IPS-15b (cell line): ENCODE measurements at regions not wholly inside any gene's neighbourhood (a gene's known extent, or its start where the extent isn't known, plus 50 kb on each side); places are given as distances from the start of the nearest gene placed in this dataset.
A peak's percentile ranks its signal among the peaks of the same experiment; 100 is the strongest.
"Not testable (repeated sequence)": the region's sequence is repeated elsewhere in the genome, so short reads cannot be mapped to it uniquely, and the experiment has no call there.

Experiments
- H3K27me3 ChIP-seq: one replicate; pipeline ENCODE4 v1.6.1; 2013; ENCODE audit warnings: low read length; ENCODE audit not compliant: control insufficient read depth, insufficient read depth
- H3K36me3 ChIP-seq: one replicate; pipeline ENCODE4 v1.6.1; 2013; ENCODE audit warnings: low read length; ENCODE audit not compliant: control insufficient read depth, insufficient read depth
- H3K4me1 ChIP-seq: one replicate; pipeline ENCODE4 v1.6.1; 2013; ENCODE audit warnings: mild to moderate bottlenecking, low read length; ENCODE audit not compliant: control insufficient read depth, insufficient read depth
- H3K4me3 ChIP-seq: one replicate; pipeline ENCODE4 v1.5.1; 2013; ENCODE audit warnings: low read depth, low read length
- H3K9ac ChIP-seq: one replicate; pipeline ENCODE4 v1.6.1; 2013; ENCODE audit warnings: low read depth, mild to moderate bottlenecking, low read length
- H3K9me3 ChIP-seq: one replicate; pipeline ENCODE4 v1.6.1; 2013; ENCODE audit warnings: mild to moderate bottlenecking, low read length; ENCODE audit not compliant: control insufficient read depth, insufficient read depth

DNA sequence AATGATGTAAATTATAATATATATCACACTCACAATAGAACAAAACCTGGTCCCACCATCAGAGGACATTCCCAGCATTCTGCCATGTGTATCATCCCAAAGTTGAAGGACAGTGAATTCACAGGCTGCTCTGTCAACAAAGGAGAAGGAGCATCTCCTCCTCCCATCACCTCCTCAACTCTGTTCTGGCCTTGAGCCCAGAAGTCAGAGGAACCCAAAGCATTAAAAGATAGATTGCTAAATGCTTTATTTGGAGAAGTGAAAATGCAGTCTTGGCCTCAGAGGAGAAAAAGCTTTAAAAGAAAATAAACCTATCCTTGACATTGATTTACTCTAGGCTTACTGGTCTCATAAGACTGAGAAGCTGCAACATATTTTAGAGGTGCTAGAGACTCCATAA is 268.8 kb upstream of the RASGEF1B start:
- H3K4me3 ChIP-seq: no peak overlapping the region
- H3K9ac ChIP-seq: no peak overlapping the region
- no peaks in the 10 kb centered on the region for H3K27me3 ChIP-seq
- no peaks in the 10 kb centered on the region for H3K9me3 ChIP-seq
- peaks cover 3% of the 10 kb centered on the region for H3K4me1 ChIP-seq
- no peaks in the 10 kb centered on the region for H3K36me3 ChIP-seq

DNA sequence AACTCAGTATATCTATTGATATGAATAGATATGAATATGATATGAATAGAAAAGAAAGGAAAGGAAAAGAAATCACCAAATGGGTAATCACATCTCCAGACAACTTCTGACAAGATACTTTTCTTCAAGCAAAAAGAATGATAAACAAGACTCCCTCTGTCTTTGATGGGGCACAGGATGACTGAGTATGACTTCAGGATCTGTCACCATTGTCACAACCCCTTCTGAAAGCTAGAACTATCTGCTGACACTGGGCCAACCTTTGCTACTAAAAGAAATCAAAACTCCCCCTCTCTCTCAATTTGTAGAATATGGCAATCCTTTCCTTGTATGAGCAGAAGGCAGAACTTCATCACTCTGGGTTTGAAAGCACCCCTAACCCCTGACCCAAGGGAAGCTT is 267.2 kb upstream of the RASGEF1B start:
- H3K4me3 ChIP-seq: no peak overlapping the region
- no peaks in the 10 kb centered on the region for H3K36me3 ChIP-seq
- no peaks in the 10 kb centered on the region for H3K27me3 ChIP-seq
- peaks cover 3% of the 10 kb centered on the region for H3K4me1 ChIP-seq
- no peaks in the 10 kb centered on the region for H3K9me3 ChIP-seq
- H3K9ac ChIP-seq: no peak overlapping the region

DNA sequence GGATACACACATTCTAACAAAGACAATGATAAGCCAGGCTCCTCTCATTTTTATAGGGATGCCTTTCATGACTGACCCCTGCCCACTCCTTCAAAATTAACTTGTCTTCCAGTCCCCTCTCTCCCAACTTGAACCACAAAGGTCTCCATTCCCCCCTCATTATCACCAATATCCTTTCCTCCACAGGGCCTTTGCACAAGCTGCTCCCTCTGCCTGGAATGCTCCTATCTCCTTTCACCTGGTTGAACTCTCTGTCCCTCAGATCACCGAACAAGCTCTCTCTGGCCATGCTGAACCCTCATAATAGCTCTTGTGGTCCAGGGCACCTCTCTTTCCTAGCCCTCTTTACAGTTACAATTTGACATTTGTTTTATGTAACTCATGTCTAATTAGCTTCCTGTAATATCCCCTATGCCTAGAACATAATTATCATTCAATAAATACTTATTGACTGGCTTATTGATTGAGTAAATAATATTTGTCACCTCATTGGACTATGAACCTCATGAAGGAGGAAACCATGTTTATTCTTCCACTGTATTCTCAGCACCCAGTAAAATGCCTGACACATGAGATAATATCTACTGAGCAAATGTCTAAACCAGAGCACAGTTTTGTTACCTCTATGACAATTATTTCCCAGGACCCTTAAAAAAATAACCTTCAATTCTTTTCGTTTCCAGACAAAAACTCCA is 266.3 kb upstream of the RASGEF1B start:
- Histone ChIP-seq H3K27me3 (no peaks in the 10 kb centered on the region), H3K9ac (no peak overlapping the region), H3K4me1 (peaks cover 3% of the 10 kb centered on the region), H3K9me3 (no peaks in the 10 kb centered on the region), H3K36me3 (no peaks in the 10 kb centered on the region), H3K4me3 (no peak overlapping the region)

DNA sequence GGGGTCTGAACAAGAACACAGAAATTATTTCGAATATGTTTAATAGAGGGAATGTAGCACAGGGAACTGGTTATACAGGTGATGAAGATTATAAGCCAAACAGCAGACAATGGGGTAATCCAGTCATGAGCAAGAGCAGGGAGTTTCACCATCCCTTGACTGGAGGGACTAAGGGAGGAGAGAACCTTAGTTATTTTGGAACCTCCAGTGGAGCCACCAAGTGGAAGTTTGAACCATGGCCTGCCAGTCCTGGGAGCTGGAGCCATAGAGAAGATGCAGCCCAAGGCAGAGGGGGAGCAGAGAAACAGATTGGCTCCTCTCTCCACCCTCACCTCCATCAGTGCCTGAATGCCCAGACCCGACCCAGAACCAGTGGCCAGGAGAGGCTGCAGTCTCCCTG is 264.6 kb upstream of the RASGEF1B start:
- Histone ChIP-seq H3K9ac (no peak overlapping the region), H3K4me1 (no peaks in the 10 kb centered on the region), H3K27me3 (no peaks in the 10 kb centered on the region)

DNA sequence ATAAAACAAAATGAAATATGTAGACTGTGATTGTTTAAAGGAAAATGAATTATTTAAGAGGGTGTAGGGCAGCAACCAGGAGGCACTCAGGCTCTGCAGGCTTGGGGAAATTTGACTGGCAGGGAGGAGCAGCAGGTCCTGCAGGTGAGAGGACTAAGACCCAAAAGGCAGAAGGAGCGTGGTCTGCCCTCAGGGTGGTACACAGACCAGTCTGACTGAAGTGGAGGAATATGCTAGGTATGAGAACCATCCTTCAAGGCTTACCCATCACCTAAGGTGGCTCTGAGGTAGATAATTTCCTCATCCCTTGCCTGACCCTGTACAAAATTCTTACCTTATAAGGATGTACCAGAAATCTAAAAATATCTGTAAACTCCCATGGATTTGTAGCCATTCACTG is 261.3 kb upstream of the RASGEF1B start:
- Histone ChIP-seq H3K9ac (no peak overlapping the region), H3K36me3 (no peaks in the 10 kb centered on the region), H3K4me3 (no peak overlapping the region), H3K4me1 (no peaks in the 10 kb centered on the region), H3K27me3 (no peaks in the 10 kb centered on the region), H3K9me3 (no peaks in the 10 kb centered on the region)

More for the DNA sequence above, 264.6 kb upstream of the RASGEF1B start:
- Histone ChIP-seq H3K9me3 (no peaks in the 10 kb centered on the region), H3K36me3 (no peaks in the 10 kb centered on the region), H3K4me3 (no peak overlapping the region)

DNA sequence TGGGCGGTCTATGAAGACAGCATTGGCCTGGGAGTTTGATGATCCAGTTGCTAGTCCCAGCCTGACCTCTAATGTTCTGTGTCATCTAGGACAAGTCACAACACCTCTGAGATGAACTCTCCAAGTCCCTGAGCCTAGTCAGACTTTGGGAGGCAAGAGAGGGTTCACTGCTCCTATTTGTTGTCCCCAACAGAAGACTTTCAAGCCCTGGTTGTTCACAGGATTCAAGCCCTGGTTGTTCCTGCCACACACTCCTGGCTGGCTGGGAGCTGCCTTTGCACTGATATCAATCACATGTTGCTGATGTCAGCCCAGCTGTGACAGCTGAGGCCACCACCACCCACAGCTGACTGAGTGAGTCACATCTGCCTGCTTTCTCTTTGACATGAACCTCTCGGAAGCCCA is 253.2 kb upstream of the RASGEF1B start:
- no peak overlapping the region for H3K9ac ChIP-seq
- no peaks in the 10 kb centered on the region for H3K9me3 ChIP-seq

DNA sequence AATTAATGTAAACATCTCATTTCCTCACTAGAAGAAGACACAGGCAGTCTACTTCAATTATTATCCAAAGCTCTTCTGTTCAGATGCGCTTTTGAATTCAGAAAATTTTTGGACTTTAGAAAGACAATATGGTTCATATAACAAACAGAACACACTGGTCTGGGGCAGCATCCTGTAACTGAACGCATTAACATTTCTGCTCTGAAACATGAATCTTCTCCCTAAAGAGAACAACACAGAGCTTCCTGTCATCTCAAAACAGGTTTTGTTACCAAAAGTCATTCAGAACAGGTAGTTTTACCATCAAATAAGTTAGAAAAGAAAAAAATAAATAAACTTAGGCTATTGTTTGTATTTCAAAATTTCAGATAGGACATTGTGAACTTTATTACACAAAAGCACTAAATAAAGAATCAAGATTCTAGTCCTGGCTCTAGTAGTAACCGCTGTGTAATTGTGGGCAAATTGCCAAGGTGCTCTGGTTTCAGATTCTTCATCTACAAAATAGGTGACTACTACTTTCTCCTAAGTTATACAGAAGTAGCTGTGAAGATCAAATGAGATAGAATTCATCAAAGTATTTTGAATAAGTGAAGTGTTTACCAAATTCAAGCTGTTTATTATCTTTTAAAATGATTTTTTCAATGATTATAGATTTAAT is 252.3 kb upstream of the RASGEF1B start:
- H3K4me3 ChIP-seq: no peak overlapping the region
- no peaks in the 10 kb centered on the region for H3K4me1 ChIP-seq
- H3K36me3 ChIP-seq: no peaks in the 10 kb centered on the region
- H3K27me3 ChIP-seq: no peaks in the 10 kb centered on the region
- no peak overlapping the region for H3K9ac ChIP-seq
- H3K9me3 ChIP-seq: no peaks in the 10 kb centered on the region

More for the DNA sequence above, 253.2 kb upstream of the RASGEF1B start:
- Histone ChIP-seq H3K27me3 (no peaks in the 10 kb centered on the region), H3K36me3 (no peaks in the 10 kb centered on the region), H3K4me3 (no peak overlapping the region), H3K4me1 (no peaks in the 10 kb centered on the region)

DNA sequence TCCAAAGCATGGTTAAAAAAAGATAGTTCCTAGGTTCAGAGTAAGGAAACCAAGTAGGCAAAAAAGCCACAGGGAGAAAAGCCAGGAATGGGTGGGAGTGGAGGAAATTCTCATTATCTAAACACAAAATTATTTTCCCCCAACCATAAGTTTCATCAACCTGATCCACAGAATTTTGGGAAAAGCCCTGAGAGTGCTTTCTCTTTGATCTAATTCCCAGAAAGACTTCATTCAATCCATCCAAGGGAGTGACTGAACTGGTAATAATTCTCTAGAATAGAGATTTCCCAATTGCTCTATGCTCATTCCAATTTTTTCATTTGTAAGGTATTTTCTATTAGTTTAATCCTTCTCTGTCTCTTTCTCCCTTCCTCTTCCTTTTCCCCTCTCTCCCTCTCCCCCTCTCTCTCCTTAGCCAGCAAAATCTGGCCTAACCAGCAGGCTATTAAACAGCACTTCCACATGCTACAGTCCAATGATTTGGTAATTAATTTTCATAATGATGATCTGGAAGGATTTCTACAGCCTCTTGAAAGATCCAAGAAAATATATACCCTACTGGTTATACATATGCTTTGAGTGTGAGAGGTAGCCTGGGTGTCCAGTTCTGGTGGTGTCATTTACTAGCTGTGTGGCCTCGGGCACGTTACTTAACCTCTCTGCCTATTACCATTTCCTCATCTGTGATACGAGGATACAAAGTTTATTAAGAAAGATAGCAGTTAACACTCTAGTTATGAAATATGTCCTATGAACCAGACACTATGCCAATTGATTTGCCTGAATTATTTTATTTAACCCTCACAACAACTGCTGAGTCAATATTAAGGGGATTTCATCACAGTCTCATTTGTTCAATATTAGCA is 251.5 kb upstream of the RASGEF1B start:
- Histone ChIP-seq H3K36me3 (no peaks in the 10 kb centered on the region), H3K9me3 (no peaks in the 10 kb centered on the region), H3K4me1 (no peaks in the 10 kb centered on the region), H3K4me3 (no peak overlapping the region), H3K27me3 (no peaks in the 10 kb centered on the region), H3K9ac (peak overlapping the region; percentile 39)

DNA sequence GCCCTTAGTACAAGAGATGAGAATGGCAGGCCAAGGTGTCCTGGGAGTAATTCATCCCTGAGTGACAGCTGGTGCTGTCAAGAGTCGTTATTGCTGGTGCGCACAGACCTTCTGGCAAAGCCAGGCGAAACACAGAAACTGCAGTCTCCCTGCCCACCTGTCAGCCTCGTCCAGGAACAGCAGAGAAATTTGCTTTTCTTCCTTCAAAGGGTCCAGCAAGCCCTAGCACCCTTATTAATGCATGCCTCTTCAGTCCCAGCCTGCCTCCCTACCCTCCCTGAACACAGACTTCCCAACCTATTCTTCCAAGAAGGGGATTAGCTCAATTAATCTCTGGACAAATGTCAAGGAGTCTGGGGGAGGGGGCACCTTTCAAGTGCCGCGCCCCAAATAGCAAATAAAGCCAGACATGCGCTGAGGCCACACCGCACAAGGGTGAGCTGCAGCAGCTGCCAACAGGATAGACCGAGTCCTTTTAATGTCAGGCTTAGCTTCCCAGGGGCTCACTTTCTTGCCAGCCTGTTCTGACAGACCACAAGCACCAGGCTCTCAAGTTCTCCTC is 250.7 kb upstream of the RASGEF1B start:
- Histone ChIP-seq H3K4me3 (no peak overlapping the region), H3K27me3 (no peaks in the 10 kb centered on the region), H3K9ac (peak overlapping the region; percentile 39), H3K4me1 (no peaks in the 10 kb centered on the region), H3K9me3 (no peaks in the 10 kb centered on the region), H3K36me3 (no peaks in the 10 kb centered on the region)

DNA sequence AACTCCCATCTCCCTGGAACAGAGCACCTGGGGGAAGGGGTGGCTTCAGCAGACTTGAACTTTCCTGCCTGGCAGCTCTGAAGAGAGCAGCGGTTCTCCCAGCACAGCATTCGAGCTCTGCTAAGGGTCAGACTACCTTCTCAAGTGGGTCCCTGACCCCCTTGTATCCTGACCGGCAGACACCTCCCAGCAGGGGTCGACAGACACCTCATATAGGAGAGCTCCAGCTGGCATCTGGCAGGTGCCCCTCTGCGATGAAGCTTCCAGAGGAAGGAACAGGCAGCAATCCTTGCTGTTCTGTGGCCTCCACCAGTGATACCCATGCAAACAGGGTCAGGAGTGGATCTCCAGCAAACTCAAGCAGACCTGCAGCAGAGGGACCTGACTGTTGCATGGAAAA is 244.1 kb upstream of the RASGEF1B start:
- Histone ChIP-seq H3K36me3 (no peaks in the 10 kb centered on the region), H3K27me3 (no peaks in the 10 kb centered on the region), H3K9ac (no peak overlapping the region), H3K4me1 (no peaks in the 10 kb centered on the region), H3K9me3 (no peaks in the 10 kb centered on the region), H3K4me3 (peak overlapping the region; percentile 30)

DNA sequence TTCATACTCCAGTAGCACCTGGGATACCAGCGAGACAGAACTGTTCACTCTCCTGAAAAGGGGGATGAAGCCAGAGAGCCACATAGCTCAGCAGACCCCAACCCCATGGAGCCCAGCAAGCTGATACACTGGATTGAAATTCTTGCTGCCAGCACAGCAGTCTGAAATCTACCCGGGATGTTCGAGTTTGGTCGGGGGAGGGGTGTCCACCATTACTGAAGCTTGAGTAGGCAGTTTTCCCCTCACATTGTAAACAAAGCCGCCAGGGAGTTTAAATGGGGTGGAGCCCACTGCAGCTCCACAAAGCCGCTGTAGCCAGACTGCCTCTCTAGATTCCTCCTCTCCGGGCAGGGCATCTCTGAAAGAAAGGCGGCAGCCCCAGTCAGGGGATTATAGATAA is 243.7 kb upstream of the RASGEF1B start:
- not testable (repeated sequence) for H3K9me3 ChIP-seq, H3K27me3 ChIP-seq, H3K36me3 ChIP-seq, H3K9ac ChIP-seq, H3K4me1 ChIP-seq
- H3K4me3 ChIP-seq: peak overlapping the region; percentile 30
